Common myeloid progenitor, CD34-positive (primary cell): ENCODE measurements at regions not wholly inside any gene's neighbourhood (a gene's known extent, or its start where the extent isn't known, plus 50 kb on each side); places are given as distances from the start of the nearest gene placed in this dataset.

Experiments
- CTCF ChIA-PET: fragments of 350-600 bp; sonication (Branson Sonifier 250); formaldehyde crosslinking; loops from one replicate; lab custom pipeline; 2021; ENCODE audit warnings: antibody characterized with exemption; lab: Charles Lee
- POLR2A ChIA-PET: fragments of 350-600 bp; sonication (Branson Sonifier 250); formaldehyde crosslinking; loops from one replicate; lab custom pipeline; 2021; ENCODE audit warnings: antibody characterized with exemption; lab: Charles Lee
- DNase-seq, 3 donors: peaks; one replicate each; pipeline versions ENCODE4 v3.0.0 to v3.0.0-alpha.2; 2013
- H3K27ac ChIP-seq, 2 experiments: 1 replicate in 1 of 2; 2 replicates in 1 of 2; pipeline ENCODE4 v1.7.0; 2013; ENCODE audit warnings: inconsistent platforms in 2 of 2, low read length in 2 of 2, mild to moderate bottlenecking in 2 of 2, low read depth in 1 of 2, moderate library complexity in 1 of 2; ENCODE audit not compliant: severe bottlenecking in 2 of 2, insufficient read depth in 1 of 2, poor library complexity in 1 of 2
- H3K27me3 ChIP-seq, 5 experiments: replicated peaks in 2 of 5; 1 replicate in 3 of 5; 2 replicates in 2 of 5; pipeline versions ENCODE4 v1.6.1 to v1.7.0; 2013; ENCODE audit warnings: low read length in 4 of 5, mild to moderate bottlenecking in 2 of 5, moderate library complexity in 2 of 5, inconsistent platforms in 1 of 5; ENCODE audit not compliant: insufficient read depth in 5 of 5, control insufficient read depth in 4 of 5
- H3K36me3 ChIP-seq, 4 experiments: 1 replicate in 2 of 4; 2 replicates in 2 of 4; pipeline versions ENCODE4 v1.6.1 to v1.7.0; 2013; ENCODE audit warnings: low read length in 3 of 4, control low read depth in 1 of 4, mild to moderate bottlenecking in 1 of 4; ENCODE audit not compliant: control insufficient read depth in 4 of 4, insufficient read depth in 4 of 4
- H3K4me1 ChIP-seq, 4 experiments: 1 replicate in 3 of 4; 2 replicates in 1 of 4; pipeline versions ENCODE4 v1.6.1 to v1.7.1; 2013; ENCODE audit warnings: low read length in 3 of 4, mild to moderate bottlenecking in 3 of 4, control low read depth in 1 of 4, inconsistent platforms in 1 of 4, moderate library complexity in 1 of 4; ENCODE audit not compliant: control insufficient read depth in 4 of 4, insufficient read depth in 4 of 4; ENCODE audit errors: control extremely low read depth in 1 of 4
- H3K4me3 ChIP-seq, 7 experiments: 1 replicate in 4 of 7; 2 replicates in 3 of 7; pipeline versions ENCODE4 v1.5.1 to v1.7.0; 2013; ENCODE audit warnings: mild to moderate bottlenecking in 7 of 7, low read length in 6 of 7, moderate library complexity in 6 of 7, inconsistent platforms in 2 of 7, low read depth in 2 of 7, control low read depth in 1 of 7; ENCODE audit not compliant: insufficient read depth in 4 of 7, control insufficient read depth in 1 of 7; ENCODE audit errors: extremely low read depth in 1 of 7
- H3K9me3 ChIP-seq, 5 experiments: 1 replicate in 4 of 5; 2 replicates in 1 of 5; pipeline versions ENCODE4 v1.6.1 to v1.7.1; 2013; ENCODE audit warnings: low read length in 4 of 5, mild to moderate bottlenecking in 2 of 5, inconsistent platforms in 1 of 5, low read depth in 1 of 5, moderate library complexity in 1 of 5; ENCODE audit not compliant: control insufficient read depth in 4 of 5, insufficient read depth in 2 of 5; ENCODE audit errors: control extremely low read depth in 1 of 5
- WGBS: methylation state at CpG from one replicate; pipeline ENCODE4 v1.1.5; 2013; ENCODE audit not compliant: insufficient coverage; 5-methylcytosine and 5-hydroxymethylcytosine counted together

GRCh38 chr21:43273708-43274021, 104.9 kb downstream of the CRYAA start:
- Histone ChIP-seq H3K4me1 (no peaks in the 10 kb centered on the region), H3K4me3 (no peak overlapping the region), H3K27ac (no peak overlapping the region), H3K9me3 (no peaks in the 10 kb centered on the region), H3K27me3 (peaks cover 0 to 42% (median 10%) of the 10 kb centered on the region in 5 experiments), H3K36me3 (no peaks in the 10 kb centered on the region)
- WGBS, result 86% methylated on average over 9 of the region's 9 CpGs
- ChIA-PET CTCF (interaction anchor here (1.3 to 1.4 kb wide), 2 partner anchors 8 to 72 kb away, joined by 3 to 5 read pairs; no protein-coding TSS in a partner anchor), POLR2A (no interaction called here)
- DNase-seq, result peak in 1 of 3 donors; percentile 4

DNA sequence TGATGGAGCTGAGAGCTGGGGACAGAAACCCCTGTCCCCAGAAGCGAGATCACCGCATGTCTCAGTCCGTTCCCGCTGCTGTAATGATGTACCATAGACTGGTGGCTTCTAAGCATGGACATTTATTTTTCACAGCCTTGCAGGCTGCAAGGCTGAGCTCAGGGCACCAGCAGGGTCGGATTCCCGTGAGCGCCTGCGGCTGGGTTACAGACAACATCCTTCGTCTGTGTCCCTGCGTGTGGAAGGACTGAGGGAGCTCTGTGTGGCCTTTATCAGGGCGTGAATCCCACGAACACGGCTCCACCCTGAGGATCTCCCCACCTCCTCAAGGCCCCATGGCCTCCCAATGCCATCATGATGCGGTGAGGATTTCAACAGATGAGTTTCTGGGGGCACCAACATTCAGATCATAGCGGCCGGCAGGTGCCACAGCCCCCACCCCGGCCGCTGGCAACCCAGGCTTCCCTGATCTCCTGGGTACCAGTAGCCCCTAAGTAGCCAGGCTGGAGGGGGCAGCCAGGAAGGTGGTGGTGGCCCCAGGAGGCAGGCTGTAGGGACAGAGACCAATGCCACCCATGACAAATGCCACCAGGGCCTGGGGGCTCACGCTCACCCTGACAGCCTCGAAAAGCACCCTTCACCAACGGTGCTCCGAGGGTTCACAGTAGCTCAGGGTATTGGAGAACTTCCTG, 104.4 kb downstream of the CRYAA start:
- H3K4me1 ChIP-seq, result peaks cover 0 to 4% (median under 1%) of the 10 kb centered on the region in 4 experiments
- no peak overlapping the region for H3K4me3 ChIP-seq
- WGBS, result 94% methylated on average over 18 of the region's 22 CpGs
- POLR2A ChIA-PET, result no interaction called here
- CTCF ChIA-PET, result interaction anchor here (1.3 to 1.4 kb wide), 2 partner anchors 8 to 72 kb away, joined by 3 to 5 read pairs; no protein-coding TSS in a partner anchor
- H3K36me3 ChIP-seq, result no peaks in the 10 kb centered on the region
- peaks cover 0 to 37% (median 6%) of the 10 kb centered on the region in 5 experiments for H3K27me3 ChIP-seq
- DNase-seq, result no peak
- no peaks in the 10 kb centered on the region for H3K9me3 ChIP-seq
- no peak overlapping the region for H3K27ac ChIP-seq

DNA sequence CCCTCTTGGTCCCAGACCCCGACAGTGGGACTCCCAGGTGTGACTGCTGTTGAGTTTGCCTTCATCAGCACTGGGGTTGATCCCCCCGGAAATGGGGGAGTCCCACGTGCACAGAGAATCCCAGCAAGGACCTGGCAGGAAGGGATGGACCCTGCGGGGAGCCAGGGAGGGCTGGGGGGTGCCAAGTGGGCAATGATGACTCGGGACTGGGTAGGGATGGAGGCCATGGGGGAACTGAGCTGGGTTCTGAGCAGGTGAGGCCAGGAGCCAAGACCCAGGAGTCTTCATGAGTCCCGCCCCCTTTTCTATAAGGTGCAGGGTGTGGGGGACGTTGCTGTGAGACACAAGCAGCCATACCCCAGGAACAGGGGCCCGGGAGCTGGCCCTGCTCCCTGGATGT, 103.8 kb downstream of the CRYAA start:
- no peak for DNase-seq
- Histone ChIP-seq H3K36me3 (no peaks in the 10 kb centered on the region), H3K27me3 (peaks cover 0 to 31% (median 5%) of the 10 kb centered on the region in 5 experiments), H3K27ac (no peak overlapping the region), H3K4me3 (no peak overlapping the region), H3K4me1 (peaks cover 0 to 9% (median 3%) of the 10 kb centered on the region in 4 experiments), H3K9me3 (no peaks in the 10 kb centered on the region)
- 96% methylated on average over 7 of the region's 8 CpGs for WGBS
- ChIA-PET CTCF (interaction anchor here (1.3 kb wide), 1 partner anchor 9 kb away, joined by 5 read pairs; no protein-coding TSS in a partner anchor), POLR2A (no interaction called here)

DNA sequence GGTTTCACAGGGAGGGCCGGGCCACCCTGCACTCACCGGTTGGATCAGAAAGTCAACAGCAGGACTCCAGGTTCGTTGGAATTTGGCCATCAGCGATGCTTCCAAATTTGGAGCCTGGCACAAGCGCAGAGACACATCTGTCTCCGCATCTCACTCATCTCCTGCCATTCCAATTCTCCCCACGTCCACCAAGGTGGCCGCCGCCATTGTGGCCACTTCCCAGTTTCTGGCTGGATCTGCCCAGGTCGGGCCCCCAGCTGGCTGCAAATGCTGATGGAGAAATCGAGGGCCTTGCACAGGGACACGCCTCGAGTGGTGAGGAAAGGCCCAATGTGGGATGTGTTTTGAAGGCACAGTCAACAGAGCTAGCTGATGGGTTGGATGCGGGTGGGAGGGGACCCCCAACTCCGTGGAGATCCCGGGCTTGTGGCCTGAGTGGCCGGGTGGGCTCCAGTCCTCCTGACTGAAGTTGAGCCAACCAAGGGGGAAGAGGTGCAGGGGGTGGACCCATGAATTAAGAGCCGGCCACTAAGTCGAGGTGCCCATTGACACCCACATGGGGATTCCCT, 102.7 kb downstream of the CRYAA start:
- H3K27ac ChIP-seq, result no peak overlapping the region
- H3K4me3 ChIP-seq, result no peak overlapping the region
- peaks cover 0 to 12% (median 5%) of the 10 kb centered on the region in 4 experiments for H3K4me1 ChIP-seq
- H3K9me3 ChIP-seq, result no peaks in the 10 kb centered on the region
- ChIA-PET POLR2A (no interaction called here), CTCF (interaction anchor here (0.9 kb wide), 1 partner anchor 16 kb away, joined by 5 read pairs; no protein-coding TSS in a partner anchor)
- 94% methylated on average over 15 of the region's 19 CpGs for WGBS
- no peak for DNase-seq
- peaks cover 0 to 21% (median 4%) of the 10 kb centered on the region in 5 experiments for H3K27me3 ChIP-seq
- H3K36me3 ChIP-seq, result no peaks in the 10 kb centered on the region

DNA sequence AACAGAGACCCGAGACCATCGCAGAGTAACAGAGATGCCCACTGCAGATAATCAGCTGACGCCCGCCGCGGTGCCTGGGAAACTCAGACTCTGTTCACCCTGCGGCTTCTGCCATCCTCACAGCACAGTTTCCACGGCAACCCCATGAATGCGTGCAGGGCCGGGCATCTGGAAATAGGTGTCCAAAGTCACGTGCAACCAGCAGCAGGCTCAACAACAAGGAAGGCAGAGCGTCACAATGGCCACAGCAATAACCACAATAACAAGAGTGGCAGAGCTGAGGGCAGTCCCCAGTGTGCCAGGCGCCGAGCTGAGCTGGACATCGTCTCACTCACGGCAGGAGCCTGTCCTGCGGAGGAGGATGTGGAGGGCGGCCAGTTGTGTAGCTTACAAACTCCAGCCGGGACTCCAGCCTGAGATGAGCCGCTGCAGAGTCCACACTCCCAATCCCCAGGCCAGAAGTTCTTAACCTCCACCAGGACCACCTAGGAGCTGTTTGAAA, 102.0 kb downstream of the CRYAA start:
- WGBS, result 95% methylated on average over 18 of the region's 20 CpGs
- H3K4me1 ChIP-seq, result peaks cover 0 to 12% (median 5%) of the 10 kb centered on the region in 4 experiments
- POLR2A ChIA-PET, result interaction anchor here (0.6 kb wide), 1 partner anchor 500 kb away, joined by 3 read pairs; no protein-coding TSS in a partner anchor
- H3K4me3 ChIP-seq, result no peak overlapping the region
- H3K27ac ChIP-seq, result no peak overlapping the region
- H3K36me3 ChIP-seq, result no peaks in the 10 kb centered on the region
- CTCF ChIA-PET, result interaction anchor here (0.9 kb wide), 1 partner anchor 17 kb away, joined by 5 read pairs; no protein-coding TSS in a partner anchor
- DNase-seq, result no peak
- no peaks in the 10 kb centered on the region for H3K9me3 ChIP-seq
- peaks cover 0 to 14% (median 2%) of the 10 kb centered on the region in 5 experiments for H3K27me3 ChIP-seq

GRCh38 chr21:43269957-43270705, 101.3 kb downstream of the CRYAA start:
- Histone ChIP-seq H3K4me3 (no peak overlapping the region), H3K4me1 (peaks cover 0 to 12% (median 5%) of the 10 kb centered on the region in 4 experiments), H3K36me3 (no peaks in the 10 kb centered on the region), H3K27ac (no peak overlapping the region), H3K27me3 (peaks cover 0 to 8% (median 2%) of the 10 kb centered on the region in 5 experiments), H3K9me3 (no peaks in the 10 kb centered on the region)
- ChIA-PET POLR2A (interaction anchor here (0.6 kb wide), 2 partner anchors 68 to 501 kb away, joined by 3 read pairs; no protein-coding TSS in a partner anchor), CTCF (interaction anchor here (0.9 kb wide), 1 partner anchor 18 kb away, joined by 5 read pairs; no protein-coding TSS in a partner anchor)
- DNase-seq, result no peak
- 98% methylated on average over 16 of the region's 20 CpGs for WGBS
